GM18870 (cell line): ENCODE measurements at regions not wholly inside any gene's neighbourhood (a gene's known extent, or its start where the extent isn't known, plus 50 kb on each side); places are given as distances from the start of the nearest gene placed in this dataset.

ENCODE experiments used
- ATAC-seq: cut with Tn5 transposase; IDR thresholded peaks from one replicate; pipeline ENCODE4 v1.9.1; 2021; ENCODE audit warnings: moderate library complexity; ENCODE audit not compliant: unreplicated experiment

DNA sequence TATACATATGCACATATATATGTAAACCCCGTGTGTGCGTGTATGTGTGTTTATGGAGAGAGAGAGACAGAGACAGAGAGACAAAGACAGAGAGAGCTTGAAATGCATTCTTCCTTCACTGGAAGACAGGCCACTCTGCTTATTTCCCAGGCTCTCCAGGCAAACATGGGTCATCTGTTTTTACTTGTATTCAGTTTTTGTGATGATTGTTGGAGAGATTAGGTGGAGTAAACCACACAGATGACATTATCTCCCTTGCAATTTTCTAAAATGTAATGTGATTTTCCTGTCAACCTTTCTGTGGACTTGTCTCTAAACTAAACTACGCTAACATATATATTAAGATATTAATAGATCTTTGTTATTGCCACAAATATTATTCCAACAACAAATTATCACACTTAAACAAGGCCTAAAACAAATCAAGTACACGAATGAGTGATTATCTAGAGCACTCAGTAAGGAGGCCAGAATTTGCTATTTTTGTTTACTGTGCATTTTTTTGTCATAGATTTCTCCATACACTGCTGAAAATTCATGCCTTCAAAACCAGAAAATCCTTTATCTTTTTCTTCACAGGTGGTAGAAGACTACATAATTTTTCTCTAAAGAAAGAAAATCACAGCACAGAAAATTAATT, 251.8 kb upstream of the SLIT2 start:
- ATAC-seq: no peak

DNA sequence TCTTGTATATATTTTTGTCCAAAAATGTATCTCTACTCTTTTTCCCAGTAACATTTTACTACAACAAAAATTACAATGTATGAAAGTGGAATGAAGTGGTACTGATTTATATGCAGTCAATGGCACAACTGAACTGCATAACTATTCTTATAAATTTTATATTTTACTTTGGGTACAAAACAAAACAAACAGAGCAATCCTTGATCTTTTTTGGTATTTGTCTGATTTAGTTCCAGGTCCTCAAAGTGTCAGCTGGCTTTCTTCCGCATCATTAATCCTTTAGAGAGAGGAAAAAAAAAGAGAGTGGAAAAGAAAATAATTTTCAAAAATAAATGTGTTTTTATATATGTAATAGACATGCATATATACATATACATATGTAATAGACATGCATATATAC, 252.4 kb upstream of the SLIT2 start:
- ATAC-seq: no peak

DNA sequence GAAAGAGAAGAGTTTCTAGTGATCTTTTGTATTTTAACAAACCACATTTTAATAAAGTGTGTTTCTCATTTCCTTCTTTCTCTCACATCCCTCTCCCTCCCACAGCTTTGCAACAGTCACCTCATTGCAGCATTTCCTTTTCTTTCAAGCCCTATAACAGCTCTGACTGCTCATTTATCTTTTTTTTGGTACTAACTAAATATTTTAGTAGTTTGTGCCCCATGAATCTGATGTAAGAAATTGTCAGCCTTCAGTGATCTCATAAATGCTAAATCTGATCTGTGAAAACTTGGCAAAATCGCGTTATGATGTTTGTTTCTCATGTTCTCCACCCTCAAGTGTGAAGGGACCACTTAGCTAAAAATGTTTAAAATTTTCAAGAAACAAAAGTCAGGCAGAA, 258.5 kb upstream of the SLIT2 start:
- no peak for ATAC-seq

DNA sequence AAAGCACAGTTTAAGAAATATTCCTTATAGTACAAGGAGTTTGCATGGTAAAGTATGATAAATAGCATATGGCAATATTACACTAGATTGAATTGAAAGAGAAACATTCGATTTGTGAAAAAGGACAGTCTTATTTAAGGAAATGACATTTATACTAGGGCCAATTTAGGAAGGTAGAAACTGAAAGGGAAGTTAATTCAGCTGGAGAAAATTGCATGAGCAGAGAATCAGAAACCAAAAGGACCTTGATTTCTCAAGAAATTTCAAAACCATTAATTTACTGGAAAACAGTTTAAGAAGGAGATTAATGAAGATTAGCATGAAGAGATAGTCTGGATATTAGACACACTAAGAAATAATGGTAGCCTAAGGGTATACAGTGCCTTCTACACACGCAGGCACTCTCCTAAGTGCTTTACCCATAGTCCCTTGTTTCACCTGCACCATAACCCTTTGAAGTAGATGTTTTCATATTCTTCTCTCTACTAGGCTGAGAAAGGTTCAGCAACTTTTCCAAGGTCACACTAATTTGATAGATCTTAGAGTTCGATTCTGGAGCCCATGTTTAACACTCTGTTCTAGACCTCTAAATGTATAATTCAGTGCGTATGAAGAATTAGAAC, 259.1 kb upstream of the SLIT2 start:
- ATAC-seq: no peak

DNA sequence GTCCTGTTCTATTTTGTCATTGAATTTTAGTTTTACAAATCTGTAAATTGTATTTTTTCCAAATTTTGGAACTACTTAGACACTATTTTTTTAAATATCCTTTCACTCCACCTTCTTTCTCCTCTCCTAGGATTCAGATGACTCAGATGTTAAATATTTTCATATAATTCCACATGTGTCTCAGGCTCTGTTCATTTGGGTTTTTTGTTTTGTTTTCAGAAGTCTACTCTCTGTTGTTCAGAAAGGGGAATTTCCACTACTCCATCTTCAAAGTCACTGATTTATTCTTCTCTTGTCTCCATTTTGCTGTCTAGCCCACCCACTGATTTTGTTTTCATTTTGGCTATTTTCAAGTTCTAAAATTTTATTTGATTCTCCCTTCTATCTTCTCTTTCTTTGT, 264.0 kb upstream of the SLIT2 start:
- no peak for ATAC-seq

DNA sequence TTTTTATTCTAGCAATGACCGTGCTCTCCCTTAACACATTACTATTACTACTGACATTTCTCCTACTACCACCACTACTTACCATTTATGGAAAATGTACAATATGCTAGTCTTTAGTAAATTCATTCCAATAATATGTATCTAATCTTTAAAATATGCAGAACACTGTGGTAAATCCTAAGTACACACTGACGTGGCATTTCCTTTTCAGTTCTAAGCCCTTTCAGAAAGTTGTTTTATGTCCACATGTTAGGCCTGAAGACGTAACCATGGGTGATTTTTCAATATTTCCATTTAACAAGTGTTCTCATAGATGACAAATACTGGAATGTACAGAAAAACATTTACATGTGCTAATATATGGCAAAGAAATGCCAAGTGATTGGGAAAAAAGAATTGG, 268.6 kb upstream of the SLIT2 start:
- ATAC-seq: no peak

DNA sequence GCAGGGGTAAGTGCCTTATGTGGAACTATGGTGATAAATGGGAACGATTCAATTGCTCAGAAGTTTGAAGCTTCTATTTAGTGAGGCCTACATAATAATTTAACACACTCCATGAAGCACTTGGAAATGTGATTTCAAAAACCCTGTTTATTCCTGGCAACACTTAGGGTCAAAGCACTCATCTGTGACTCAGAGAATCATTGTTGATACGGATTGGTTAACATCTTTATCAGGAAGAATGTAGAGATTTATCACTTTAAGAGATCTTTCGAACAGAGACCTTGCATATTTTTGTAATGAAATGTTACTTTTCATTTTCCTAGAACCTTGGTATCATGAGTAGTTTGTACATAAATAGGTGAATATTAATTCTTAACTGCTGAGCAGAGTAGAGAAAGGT, 269.1 kb upstream of the SLIT2 start:
- ATAC-seq: no peak

DNA sequence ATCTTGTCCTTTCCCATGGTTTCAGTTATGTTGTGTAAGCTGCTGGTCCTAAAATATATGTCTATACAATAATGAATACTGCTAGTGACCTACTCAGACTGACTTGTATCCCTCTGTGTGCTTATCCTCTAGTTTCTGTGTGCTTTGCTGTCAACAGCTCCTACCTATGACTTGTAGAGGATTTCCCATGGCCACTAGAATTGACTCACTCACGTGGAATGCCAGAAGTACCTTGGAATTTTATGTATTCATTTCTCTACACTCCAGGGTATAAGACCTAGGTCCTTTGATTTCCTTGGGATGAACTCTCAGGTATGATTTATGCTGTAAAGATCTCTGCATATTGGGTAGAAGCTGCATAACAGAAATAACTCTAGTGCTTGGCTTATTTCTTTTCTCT, 279.9 kb upstream of the SLIT2 start:
- ATAC-seq: no peak

DNA sequence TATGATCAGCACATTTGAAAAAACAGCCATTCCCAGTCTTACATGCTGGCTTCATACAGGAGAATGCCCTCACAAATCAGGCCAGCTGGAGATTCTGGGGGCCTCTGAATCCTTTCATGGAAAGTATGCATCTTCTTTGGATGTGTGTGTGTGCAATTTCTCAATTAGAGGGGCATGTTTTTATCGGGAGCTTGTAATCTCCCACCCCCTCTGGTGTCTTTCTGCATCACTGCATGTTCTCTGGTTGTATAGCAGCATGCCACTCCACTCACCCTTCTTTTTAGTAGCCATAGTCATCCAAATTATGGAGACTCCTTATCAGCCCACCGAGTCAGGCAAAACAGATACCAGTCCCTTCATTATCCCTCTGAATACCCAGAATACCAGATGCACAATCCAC, 282.2 kb upstream of the SLIT2 start:
- ATAC-seq: no peak

DNA sequence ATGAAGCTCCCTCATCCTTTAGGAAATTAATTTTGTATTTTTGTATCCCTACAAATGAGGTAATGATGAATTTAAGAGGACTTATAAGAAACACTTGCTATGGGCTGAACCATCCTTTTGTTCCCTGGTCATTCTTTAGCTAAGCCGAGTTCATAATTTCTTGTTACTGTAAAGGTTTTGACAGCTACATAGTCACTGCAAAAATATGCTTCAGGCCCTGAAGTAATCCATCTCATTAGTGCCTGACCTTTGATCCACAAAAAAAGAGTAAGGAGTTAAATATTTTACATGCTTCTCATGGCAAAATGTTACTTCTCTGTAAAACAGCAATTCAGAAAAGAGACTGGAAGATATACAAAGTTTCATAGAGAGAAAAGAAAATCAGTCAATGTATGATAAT, 290.6 kb upstream of the SLIT2 start:
- ATAC-seq: no peak

DNA sequence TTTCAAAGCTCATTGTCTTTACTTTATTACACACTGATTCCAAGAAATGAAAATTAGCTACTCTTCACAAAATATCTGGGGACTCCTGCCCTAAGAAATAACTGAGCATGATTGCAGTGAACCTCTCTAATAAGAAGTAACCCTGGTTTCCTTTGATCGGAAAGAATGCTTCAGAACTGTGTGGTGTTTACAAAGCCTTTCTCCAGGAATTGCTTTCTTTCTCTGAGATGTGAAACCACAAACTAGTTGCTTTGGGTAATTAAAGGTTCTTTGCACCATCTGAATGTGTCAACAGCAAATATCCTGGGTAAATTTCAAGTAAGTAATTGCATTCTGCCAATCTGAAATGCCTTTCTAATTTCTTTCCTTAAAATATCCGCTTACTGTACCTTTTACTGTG, 292.9 kb upstream of the SLIT2 start:
- no peak for ATAC-seq

DNA sequence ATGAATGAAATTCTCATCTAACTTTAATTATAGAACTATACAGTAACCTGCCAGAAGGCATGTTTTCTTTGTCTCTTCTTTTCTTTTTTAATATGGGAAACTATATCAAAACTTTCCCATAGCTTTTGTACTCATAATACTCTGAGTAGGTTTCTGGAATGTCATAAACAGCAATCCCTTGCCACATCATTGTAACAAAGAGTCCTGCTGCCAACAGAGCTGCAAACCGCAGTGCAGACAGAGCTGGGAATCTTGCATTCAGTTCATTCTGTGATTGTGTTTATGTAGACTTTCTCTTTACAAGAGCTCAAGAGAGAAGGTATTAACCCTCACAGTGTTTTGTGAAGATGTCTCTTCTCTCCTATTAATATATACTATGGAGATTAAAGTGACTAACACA, 304.4 kb upstream of the SLIT2 start:
- no peak for ATAC-seq

DNA sequence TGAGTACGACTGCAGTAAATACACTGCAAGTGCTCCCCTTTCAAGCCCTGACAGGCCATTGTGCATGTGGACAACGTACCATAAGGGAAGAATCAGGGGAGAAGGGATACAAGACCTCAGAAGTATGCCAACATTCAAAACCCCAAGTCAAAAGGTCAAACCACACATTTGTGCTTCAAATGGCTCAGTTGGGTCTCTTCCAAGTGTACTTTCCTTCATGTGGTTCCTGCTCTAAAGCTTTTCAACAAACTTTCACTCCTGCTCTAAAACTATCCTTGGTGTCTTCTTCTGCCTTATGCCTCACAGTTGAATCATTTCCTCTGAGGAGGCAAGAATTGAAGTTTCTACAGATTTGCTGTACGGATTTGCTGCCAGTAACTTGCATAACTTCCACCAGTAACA, 305.7 kb upstream of the SLIT2 start:
- ATAC-seq: no peak

DNA sequence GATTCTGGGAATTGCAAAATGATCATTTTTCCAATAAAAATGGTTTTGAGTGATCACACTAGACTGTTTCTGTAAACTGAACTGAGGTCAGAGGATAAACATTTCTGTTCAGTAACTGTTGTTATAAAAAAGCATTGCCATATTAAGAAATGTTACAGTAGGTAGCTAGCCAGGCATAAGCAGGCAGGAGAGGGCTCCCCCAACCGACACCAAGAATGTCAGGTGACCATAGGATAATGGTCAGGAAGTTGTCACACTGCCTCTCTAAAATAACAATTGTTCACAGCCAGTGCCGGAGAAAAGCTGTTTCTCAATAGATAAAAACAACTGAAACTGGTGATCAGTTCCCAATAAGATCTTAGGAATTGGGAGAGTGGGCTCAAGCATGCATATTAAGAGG, 306.2 kb upstream of the SLIT2 start:
- ATAC-seq: no peak

DNA sequence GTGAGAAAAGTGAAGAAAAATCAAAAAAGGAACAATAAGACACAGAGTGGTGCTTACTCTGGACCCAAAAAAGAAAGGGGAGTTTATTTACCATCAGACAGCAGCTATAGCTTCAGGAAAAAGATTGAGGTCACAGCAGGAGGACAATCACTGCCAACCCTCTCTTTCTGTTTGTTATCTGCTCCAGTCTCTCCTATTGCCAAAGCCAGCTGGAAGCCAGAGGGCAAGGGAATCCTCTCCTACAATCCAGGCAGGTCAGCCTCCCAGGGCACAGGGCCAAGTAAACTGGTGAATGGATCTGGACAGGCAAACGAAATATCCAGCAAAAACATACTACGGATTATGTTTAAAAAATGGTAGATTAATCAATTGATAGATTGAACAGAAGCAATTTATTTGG, 306.9 kb upstream of the SLIT2 start:
- no peak for ATAC-seq

DNA sequence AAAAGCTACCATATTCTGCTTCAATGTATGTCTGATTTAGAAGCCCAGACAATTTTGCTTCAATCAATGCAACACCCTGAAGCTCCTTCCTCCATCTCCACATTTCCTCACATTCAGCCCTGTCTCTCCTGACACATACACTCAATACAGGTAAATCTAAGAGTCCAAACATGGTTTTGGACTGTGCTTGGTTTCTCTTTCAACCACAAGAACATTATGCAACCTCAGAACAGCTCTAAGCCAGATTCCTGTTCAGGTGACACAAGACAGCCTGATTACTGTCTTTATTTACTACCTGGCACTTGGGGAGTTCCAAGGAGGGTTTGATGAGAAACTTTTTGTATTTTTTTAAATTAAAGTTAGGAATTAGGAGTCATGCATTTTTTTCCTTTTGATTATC, 307.5 kb upstream of the SLIT2 start:
- no peak for ATAC-seq

DNA sequence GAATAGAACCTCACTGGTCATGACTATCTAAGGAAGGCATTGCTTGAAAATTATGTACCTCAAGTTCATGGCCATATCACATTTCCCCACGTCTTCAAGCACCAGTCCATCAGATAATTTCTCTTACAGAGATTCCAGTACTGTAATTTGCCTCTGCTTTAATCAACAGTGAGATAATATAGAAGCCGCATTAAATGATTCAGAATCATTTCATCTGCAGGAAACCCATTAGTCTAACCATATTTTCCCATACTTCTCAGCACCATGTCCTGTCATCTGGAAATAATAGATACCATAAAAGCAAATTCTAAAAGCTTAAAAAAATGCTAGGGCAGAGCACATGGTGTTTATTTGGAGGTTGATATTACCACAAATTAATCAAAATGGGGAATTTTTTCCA, 310.3 kb upstream of the SLIT2 start:
- no peak for ATAC-seq

DNA sequence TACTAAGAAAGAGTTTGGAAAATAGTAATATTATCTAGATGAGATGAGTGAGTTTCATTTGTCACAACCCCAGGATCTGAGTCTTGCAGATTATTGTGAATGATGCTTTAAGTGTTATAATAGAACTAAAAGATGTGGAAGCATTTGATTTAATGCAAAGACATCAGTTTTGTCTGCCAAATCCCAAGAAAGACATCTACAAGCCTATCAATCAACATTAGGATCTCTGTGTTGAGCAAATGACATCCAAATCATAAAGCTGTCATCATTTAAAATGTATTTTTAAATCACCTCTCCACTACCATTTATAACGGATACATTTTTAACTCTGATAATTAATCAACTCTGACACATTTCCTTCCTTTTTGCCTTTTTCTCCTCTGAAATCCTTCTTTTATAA, 310.8 kb upstream of the SLIT2 start:
- no peak for ATAC-seq

DNA sequence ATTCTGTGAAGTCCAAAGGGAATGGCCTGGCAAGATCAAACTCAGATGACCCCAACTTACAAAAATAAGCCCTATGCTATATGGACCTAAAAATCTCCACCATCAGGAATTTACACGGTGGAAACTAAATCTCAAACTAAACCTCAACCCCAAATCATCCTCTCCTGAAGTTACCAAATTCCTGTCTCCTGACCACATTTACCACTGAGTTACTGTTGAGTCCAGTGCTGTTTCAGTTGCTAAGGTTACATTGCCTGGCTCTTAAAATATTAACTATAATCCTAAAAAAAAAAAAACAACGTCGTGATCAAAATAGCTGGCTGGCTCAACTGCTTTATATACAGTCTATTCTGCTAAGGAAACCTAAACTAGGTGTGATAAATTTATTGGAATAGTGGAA, 315.2 kb upstream of the SLIT2 start:
- ATAC-seq: no peak

DNA sequence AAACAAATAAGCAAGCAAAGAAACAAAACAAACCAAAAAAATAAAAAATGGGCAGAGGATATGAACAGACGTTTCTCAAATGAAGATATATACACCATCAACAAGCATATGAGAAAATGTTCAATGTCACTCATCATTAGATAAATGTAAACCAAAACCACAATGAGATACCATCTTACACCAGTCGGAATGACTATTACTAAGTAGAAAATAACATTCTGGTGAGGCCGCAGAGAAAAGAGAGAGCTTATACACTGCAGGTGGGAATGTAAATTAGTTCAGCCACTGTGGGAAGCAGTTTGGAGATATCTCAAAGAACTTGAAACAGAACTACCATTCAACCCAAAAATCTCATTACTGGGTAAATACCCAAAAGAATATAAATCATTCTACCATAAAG, 321.0 kb upstream of the SLIT2 start:
- ATAC-seq: no peak

DNA sequence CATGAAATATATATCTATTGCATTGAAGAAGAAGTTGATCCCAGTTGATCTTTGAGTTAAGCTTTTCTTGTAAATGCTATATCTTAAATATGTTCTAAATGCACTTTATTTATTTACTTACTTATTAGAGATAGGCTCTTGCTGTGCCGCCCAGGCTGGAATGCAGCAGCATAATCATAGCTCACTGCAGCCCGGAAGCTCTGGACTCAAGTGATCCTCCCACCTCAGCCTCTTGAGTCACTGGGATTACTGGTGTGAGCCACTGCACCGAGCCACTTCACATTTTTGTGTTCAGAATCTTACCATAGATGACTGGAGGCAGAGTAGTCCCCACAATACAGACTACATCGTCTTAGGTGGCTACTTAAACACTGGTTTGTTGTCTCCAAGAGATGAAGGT, 324.3 kb upstream of the SLIT2 start:
- ATAC-seq: no peak

DNA sequence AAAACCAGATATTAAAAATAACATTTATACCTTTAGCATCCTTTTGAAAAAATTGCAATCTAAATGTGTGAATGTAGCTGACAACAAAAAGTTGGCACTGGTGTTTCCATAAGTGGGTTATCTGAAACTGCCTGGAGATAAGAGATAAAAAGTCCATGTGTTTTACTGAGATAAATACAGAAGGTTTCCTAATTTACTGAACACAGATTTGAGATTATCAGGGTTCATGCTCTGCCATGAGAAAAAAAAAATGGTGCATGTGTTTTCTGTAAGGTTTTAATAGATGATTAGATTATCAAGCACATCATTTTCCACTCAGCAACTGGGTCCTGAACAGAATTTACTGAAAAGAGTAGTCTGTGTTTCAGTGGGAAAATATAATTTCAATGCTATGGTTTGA, 326.2 kb upstream of the SLIT2 start:
- ATAC-seq: no peak

DNA sequence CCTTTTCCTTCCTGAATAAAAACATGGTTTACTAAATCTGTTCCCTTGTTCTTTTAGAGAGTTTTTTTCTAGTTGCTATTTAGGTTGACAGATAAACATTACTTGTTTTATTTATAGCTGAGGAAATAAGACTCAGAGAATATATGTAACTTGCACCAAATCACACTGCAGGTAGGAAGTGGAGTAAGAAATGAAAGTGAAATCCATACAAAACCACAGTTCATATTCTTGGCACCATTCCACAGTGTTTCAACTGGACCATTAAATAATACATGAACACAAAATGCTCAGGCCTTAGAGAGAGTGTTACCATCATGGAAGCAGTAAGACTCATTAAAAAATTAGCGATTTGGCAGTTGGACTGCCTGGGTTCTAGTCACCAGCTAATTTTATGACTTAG, 326.9 kb upstream of the SLIT2 start:
- ATAC-seq: no peak
